ENCODE measurements at regions not wholly inside any gene's neighbourhood (a gene's known extent, or its start where the extent isn't known, plus 50 kb on each side); places are given as distances from the start of the nearest gene placed in this dataset.

DNA sequence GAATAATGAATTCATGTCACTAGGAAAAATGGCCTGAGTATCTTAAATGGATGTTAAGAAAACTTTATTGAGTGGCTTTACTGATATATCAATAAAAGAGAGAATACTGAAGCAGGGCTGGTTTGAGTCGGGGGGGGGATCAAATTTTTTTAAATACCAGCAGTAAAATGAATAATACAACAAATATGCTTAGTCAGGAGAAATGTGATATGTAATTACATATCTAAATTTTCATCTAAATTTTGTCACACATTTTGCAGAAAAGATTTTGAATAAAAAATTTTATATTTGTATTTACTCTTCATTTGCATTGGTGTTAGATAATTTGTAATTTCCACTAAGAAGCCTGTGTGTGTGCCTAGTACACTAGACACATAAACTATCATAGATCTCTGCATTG, 2300.2 kb downstream of the MRPL39 start:
- TF ChIP-seq MYC (IDR thresholded peaks at IDR 0.05; ENCODE audit: borderline replicate concordance, low read length): no peak
- TF ChIP-seq, protein P1, sequence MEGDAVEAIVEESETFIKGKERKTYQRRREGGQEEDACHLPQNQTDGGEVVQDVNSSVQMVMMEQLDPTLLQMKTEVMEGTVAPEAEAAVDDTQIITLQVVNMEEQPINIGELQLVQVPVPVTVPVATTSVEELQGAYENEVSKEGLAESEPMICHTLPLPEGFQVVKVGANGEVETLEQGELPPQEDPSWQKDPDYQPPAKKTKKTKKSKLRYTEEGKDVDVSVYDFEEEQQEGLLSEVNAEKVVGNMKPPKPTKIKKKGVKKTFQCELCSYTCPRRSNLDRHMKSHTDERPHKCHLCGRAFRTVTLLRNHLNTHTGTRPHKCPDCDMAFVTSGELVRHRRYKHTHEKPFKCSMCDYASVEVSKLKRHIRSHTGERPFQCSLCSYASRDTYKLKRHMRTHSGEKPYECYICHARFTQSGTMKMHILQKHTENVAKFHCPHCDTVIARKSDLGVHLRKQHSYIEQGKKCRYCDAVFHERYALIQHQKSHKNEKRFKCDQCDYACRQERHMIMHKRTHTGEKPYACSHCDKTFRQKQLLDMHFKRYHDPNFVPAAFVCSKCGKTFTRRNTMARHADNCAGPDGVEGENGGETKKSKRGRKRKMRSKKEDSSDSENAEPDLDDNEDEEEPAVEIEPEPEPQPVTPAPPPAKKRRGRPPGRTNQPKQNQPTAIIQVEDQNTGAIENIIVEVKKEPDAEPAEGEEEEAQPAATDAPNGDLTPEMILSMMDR (IDR thresholded peaks at IDR 0.05): no peak
- TF ChIP-seq RAD21 (conservative IDR thresholded peaks at IDR 0.05 in 1 of 2, IDR thresholded peaks at IDR 0.05 in 1 of 2): no peak
- no peak for TF ChIP-seq POLR2A (IDR thresholded peaks at IDR 0.05; ENCODE audit: low read length)
- no peak for TF ChIP-seq FOSB (CRISPR knock-in tag; IDR thresholded peaks at IDR 0.05)
- no peak for TF ChIP-seq EHMT2 (IDR thresholded peaks at IDR 0.05; ENCODE audit: low read depth)

Data from A549 (cell line).